D721Med (cell line): ENCODE measurements at regions not wholly inside any gene's neighbourhood (a gene's known extent, or its start where the extent isn't known, plus 50 kb on each side); places are given as distances from the start of the nearest gene placed in this dataset.
A peak's percentile ranks its signal among the peaks of the same experiment; 100 is the strongest.

Experiments used
- DNase-seq: peaks from one replicate; pipeline ENCODE4 v3.0.0; 2011; ENCODE audit warnings: low spot score; ENCODE audit not compliant: insufficient read length
- FAIRE-seq: peaks from 2 replicates; lab custom pipeline; 2011; peaks lifted over from hg19 to GRCh38; lab: Jason Lieb, UNC
- CTCF ChIP-seq: IDR thresholded peaks from 2 replicates; pipeline ENCODE4 v1.5.1; 2012; ENCODE audit warnings: mild to moderate bottlenecking, control low read depth; ENCODE audit not compliant: insufficient read depth; ENCODE audit errors: missing control alignments

GRCh38 chr13:34696296-34696695 is 245.8 kb upstream of the NBEA start:
- FAIRE-seq, result no peak
- TF ChIP-seq CTCF, result no peak
- no peak for DNase-seq

GRCh38 chr13:34696741-34697140 is 245.3 kb upstream of the NBEA start:
- FAIRE-seq, result no peak
- DNase-seq, result no peak
- TF ChIP-seq CTCF, result no peak

GRCh38 chr13:34698945-34699344 is 243.1 kb upstream of the NBEA start:
- TF ChIP-seq CTCF, result no peak
- DNase-seq (no peak), FAIRE-seq (no peak)

GRCh38 chr13:34700155-34700554 is 241.9 kb upstream of the NBEA start:
- DNase-seq, result no peak
- no peak for FAIRE-seq
- TF ChIP-seq CTCF, result no peak

- DNase-seq, result no peak
- no peak for FAIRE-seq
- TF ChIP-seq CTCF, result no peak
Observed at GRCh38 chr13:34701919-34702318, 240.2 kb upstream of the NBEA start.

- no peak for DNase-seq
- FAIRE-seq, result peak; percentile 67
Observed at GRCh38 chr13:34708566-34709313, 233.3 kb upstream of the NBEA start.

More at GRCh38 chr13:34708566-34709313, 233.3 kb upstream of the NBEA start:
- no peak for TF ChIP-seq CTCF
